Coronary artery (tissue), 2 donors: ENCODE measurements at regions not wholly inside any gene's neighbourhood (a gene's known extent, or its start where the extent isn't known, plus 50 kb on each side); places are given as distances from the start of the nearest gene placed in this dataset.
"Not testable (repeated sequence)": the region's sequence is repeated elsewhere in the genome, so short reads cannot be mapped to it uniquely, and the experiment has no call there.

ENCODE experiments used
- DNase-seq: peaks from one replicate; pipeline ENCODE4 v3.0.0-alpha.2; 2017; ENCODE audit warnings: low spot score
- H3K27ac ChIP-seq, 2 donors: fragments of 200-600 bp; sonication (generic); one replicate each; pipeline ENCODE4 v1.5.1; 2016 to 2019
- H3K4me3 ChIP-seq: fragments of 200-600 bp; sonication (generic); 2 replicates; pipeline ENCODE4 v1.5.1; 2016; ENCODE audit warnings: mild to moderate bottlenecking, moderate library complexity
- TF ChIP-seq, protein P1 (sequence below): fragments of 200-600 bp; sonication (generic); IDR thresholded peaks from one replicate; pipeline ENCODE4 v1.5.1; 2019; ENCODE audit warnings: antibody characterized with exemption

DNA sequence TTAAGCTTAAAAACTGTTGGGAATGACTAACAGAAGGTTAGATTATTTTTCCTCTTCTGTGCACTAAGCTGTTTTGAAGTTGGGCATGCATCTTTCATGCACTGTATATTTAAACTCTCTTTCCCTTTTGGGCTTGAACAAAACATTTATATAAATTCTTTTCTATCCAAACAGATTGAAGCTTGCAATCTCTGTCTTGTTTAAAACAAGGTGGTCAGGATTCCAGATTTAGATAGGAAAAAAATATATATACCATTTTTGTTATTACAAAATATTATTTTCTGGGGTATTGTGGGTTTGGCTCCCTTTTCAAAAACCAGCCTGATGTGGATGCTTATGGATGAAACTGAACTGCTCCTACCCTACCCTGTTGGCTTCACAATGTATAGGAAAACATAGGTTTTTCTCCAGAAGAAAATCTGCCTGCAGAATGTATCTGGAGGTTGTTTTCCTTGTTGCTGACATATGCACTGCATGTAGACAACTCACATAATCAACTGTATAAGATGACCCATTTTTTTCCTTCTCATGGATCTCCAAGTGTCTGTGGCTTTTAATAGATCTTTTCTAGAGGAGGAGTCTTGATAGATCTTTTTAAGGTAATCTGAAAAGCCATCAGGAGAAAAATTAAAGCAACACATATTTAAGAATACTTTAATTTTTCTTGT lies 146.3 kb downstream of the PRL start:
- TF ChIP-seq, protein P1, sequence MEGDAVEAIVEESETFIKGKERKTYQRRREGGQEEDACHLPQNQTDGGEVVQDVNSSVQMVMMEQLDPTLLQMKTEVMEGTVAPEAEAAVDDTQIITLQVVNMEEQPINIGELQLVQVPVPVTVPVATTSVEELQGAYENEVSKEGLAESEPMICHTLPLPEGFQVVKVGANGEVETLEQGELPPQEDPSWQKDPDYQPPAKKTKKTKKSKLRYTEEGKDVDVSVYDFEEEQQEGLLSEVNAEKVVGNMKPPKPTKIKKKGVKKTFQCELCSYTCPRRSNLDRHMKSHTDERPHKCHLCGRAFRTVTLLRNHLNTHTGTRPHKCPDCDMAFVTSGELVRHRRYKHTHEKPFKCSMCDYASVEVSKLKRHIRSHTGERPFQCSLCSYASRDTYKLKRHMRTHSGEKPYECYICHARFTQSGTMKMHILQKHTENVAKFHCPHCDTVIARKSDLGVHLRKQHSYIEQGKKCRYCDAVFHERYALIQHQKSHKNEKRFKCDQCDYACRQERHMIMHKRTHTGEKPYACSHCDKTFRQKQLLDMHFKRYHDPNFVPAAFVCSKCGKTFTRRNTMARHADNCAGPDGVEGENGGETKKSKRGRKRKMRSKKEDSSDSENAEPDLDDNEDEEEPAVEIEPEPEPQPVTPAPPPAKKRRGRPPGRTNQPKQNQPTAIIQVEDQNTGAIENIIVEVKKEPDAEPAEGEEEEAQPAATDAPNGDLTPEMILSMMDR, result no peak
- Histone ChIP-seq H3K4me3 (no peak overlapping the region), H3K27ac (no peak overlapping the region)

DNA sequence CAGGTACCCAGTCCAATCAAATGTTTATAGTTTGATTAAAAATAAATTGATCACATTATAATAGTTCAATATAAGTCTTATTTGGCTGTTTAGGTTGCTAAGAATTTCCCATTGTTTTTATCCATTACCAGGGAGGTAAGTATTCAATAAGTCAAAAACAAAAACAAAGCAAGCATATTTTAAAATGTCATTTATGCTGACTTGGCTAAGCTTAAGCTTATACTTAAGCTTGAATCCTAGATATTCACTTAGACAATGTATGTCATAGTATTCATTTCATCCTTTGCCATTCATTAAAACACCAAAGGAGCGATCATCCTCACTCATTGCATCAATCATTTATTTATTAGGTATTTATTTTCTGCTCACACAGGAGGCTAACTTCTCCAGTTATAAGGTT lies 144.9 kb downstream of the PRL start:
- H3K27ac ChIP-seq, result no peak overlapping the region
- TF ChIP-seq, protein P1, result no peak
- no peak for DNase-seq

More for the DNA sequence above, 146.3 kb downstream of the PRL start:
- no peak for DNase-seq

DNA sequence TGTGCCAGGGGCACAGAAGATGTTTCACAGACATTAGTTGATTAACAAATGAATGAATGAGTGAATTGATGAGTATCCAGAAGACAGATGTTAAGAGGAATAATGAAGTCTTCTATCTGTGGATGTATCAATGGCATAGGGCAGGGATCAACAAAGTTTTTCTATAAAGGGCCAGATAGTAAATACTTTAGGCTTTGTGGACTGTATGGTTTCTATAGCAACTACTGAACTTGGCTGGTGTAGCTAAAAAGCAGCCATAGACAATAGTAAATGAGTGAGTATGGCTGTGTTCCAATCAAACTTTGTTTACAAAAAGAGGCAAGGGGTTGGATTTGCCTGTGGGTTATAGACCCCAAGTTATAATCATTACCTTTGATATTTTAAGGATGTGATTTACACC lies 144.0 kb downstream of the PRL start:
- Histone ChIP-seq H3K27ac (no peak overlapping the region), H3K4me3 (no peak overlapping the region)
- TF ChIP-seq, protein P1, result no peak
- DNase-seq, result no peak

More for the DNA sequence above, 144.9 kb downstream of the PRL start:
- H3K4me3 ChIP-seq, result no peak overlapping the region

DNA sequence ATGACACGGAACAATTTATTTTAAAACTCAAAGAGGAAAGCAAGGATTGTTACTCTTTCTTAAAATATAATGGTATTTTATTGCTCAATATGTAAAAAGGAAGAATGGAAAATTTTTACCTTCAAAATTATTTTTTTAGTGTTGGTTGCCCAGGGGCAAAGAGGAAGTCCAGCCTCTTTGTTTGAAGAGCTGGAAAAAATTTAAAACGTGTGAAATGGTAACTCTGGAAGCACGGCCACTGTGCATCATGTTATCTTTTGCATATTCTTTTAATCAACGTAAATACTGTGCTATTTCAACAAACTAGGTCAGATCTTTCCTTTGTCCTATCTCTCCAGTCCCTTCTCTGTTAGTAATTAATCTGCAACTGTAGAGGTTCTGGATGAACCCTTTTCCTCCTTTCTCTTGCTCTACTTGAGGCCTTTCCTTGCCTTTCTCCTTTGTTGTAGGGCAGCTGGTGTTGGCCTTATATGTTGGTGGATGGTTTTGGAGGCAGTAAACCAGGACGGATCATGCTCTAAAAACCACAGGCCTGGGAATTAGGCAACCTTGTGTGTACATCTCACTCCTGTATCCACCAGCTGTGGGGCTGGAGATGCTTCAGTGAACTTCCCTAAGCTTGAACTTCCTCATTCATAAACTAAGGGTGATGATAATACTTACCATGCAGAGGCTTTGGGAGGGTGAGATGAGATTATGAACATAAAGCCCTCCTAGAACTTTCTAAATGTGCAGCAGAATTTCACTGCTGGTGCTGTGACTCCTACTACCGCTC lies 143.3 kb downstream of the PRL start:
- no peak overlapping the region for H3K4me3 ChIP-seq
- TF ChIP-seq, protein P1, result no peak
- no peak for DNase-seq
- H3K27ac ChIP-seq, result no peak overlapping the region

DNA sequence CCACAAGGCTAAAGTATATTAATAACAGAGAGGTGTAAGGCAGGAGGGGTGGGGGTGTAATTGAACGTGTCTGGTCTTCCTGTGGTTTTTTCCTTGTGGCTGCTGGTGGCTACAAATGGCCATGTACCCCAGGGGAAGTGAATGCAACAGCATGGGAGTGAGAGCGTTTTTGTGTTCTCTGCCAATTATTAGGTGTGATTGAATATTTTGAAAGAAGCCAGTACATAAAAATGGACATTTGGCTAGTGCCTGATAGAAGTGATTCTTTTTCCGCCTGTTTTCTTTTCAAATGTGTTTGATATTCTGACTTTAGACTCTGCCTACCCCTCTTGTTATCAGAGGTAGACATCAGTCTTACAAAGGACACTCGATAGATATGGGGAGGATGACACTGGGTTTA lies 141.3 kb downstream of the PRL start:
- no peak for DNase-seq
- TF ChIP-seq, protein P1, result no peak
- Histone ChIP-seq H3K4me3 (no peak overlapping the region), H3K27ac (no peak overlapping the region)

DNA sequence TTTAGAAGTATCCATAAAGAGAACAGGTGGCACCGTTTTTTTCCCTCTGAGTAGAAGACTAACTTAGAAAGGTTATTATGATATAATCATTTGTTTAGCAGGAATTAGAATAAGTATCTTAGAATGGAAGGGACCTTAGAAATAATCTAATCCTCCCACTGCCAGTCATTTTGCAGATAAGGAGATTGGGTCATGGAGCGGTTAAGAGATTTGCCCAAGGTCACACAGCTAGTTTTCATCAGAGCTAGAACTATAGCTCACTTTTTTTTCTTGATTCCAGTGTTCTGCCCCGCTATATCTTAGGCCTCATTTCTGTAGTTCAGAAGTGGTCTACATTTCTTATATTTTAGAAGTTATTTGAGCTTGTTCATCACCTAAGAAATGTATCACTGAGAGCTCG lies 139.6 kb downstream of the PRL start:
- DNase-seq, result no peak
- TF ChIP-seq, protein P1, result no peak
- H3K27ac ChIP-seq, result no peak overlapping the region
- no peak overlapping the region for H3K4me3 ChIP-seq

DNA sequence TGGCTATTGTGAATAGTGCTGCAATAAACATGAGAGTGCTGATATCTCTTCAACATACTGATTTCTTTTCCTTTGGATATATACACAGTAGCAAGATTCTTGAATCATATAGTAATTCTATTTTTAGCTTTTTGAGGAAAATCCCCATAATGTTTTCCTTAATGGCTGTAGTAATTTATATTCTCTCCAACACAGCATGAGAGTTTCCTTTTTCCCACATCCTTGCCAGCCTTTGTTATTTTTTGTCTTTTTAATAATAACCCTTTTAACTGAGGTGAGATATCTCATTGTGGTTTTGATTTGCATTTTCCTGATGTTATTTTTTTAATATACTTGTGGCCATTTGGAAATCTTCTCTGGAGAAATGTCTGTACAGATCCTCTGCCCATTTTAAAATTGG lies 132.6 kb downstream of the PRL start:
- Histone ChIP-seq H3K4me3 (no peak overlapping the region), H3K27ac (no peak overlapping the region)
- DNase-seq, result no peak
- TF ChIP-seq, protein P1, result no peak

DNA sequence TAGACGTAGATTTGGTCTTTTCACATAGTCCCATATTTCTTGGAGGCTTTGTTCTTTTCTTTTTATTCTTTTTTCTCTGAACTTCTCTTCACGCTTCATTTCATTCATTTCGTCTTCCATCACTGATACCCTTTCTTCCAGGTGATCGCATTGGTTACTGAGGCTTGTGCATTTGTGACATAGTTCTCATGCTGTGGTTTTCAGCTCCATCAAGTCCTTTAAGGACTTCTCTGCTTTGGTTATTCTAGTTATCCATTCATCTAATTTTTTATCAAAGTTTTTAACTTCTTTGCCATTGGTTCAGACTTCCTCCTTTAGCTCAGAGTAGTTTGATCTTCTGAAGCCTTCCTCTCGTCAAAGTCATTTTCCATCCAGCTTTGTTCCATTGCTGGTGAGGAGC lies 125.8 kb downstream of the PRL start:
- H3K27ac ChIP-seq, DNase-seq, H3K4me3 ChIP-seq: not testable (repeated sequence)

DNA sequence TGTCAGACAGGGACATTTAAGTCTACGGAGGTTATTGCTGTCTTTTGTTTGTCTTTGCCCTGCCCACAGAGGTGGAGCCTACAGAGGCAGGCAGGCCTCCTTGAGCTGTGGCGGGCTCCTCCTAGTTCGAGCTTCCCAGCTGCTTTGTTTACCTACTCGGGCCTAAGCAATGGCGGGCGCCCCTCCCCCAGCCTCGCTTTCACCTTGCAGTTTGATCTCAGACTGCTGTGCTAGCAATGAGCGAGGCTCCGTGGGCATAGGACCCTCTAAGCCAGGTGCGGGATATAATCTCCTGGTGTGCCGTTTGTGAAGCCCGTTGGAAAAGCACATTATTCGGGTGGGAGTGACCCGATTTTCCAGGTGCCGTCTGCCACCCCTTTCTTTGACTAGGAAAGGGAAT lies 125.0 kb downstream of the PRL start:
- not testable (repeated sequence) for H3K4me3 ChIP-seq, H3K27ac ChIP-seq, DNase-seq
